ENCODE measurements at regions not wholly inside any gene's neighbourhood (a gene's known extent, or its start where the extent isn't known, plus 50 kb on each side); places are given as distances from the start of the nearest gene placed in this dataset.
"Not testable (repeated sequence)": the region's sequence is repeated elsewhere in the genome, so short reads cannot be mapped to it uniquely, and the experiment has no call there.

- not testable (repeated sequence) for TF ChIP-seq CTCF (conservative IDR thresholded peaks at IDR 0.05 in 1 of 2, IDR thresholded peaks at IDR 0.05 in 1 of 2; ENCODE audit: low read depth in 1 of 2, low read length in 2 of 2); EZH2 (IDR thresholded peaks at IDR 0.05; ENCODE audit: low read length, missing control alignments)
These were observed 63.2 kb upstream of the CCDC167 start for GRCh38 chr6:37562926-37563288.

Data from fibroblast of lung (primary cell).